EL (cell line): ENCODE measurements at regions not wholly inside any gene's neighbourhood (a gene's known extent, or its start where the extent isn't known, plus 50 kb on each side); places are given as distances from the start of the nearest gene placed in this dataset.

Experiments used
- DNase-seq: peaks from one replicate; pipeline ENCODE4 v3.0.0-alpha.2; 2016

GRCh38 chr14:61953602-61954001, 191.4 kb downstream of the SNAPC1 start:
- no peak for DNase-seq

DNA sequence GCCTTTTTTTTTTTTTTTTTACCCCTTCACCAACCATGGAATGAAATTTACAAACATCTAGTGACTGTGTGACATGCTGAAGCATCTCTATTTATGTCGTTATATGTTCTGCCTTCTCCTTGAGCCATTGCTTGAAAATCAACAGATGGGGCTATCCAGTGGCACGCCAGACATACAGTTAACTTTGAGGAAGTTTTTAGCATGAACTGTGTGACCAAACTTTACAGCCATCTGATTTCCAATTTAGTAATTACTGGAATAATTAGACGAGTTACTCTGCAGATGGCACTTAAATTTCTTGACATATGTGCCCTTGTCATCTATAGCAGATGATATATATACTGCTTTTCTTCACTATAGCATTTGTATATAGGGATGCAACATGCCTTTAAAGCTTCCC, 192.1 kb downstream of the SNAPC1 start:
- DNase-seq, result no peak

- DNase-seq, result no peak
Observed at GRCh38 chr14:61956517-61956916, 194.3 kb downstream of the SNAPC1 start.

DNA sequence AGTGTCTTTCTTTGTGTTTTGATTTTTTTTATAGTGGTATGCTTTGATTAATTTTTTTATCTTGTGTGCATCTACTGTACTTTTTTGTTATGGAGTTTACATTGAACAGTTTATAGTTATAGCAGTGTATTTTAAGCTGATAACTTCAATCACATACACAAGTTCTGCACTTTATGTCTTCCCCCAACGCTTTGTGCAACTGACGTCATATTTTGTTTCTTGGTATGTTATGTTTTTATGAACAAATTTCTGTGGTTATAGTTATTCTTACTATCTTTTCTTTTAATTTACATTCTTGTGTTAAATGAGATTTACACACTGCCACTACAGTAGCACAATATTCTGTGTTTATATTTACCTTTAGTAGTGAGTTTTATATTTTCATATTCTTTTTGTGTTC, 197.1 kb downstream of the SNAPC1 start:
- no peak for DNase-seq

DNA sequence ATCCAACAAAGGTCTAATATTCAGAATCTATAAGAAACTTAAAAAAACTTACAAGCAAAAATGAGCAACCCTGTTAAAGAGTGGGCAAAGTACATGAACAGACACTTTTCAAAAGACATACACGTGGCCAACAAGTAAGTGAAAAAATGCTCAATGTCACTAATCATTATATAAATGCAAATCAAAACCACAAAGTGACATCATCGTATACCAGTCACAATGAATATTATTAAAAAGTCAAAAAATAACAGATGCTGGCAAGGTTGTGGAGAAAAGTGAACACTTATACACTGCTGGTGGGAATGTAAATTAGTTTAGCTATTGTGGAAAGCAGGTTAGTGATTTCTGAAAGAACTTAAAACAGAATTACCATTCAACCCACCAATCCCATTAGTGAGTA, 199.1 kb downstream of the SNAPC1 start:
- DNase-seq, result no peak

DNA sequence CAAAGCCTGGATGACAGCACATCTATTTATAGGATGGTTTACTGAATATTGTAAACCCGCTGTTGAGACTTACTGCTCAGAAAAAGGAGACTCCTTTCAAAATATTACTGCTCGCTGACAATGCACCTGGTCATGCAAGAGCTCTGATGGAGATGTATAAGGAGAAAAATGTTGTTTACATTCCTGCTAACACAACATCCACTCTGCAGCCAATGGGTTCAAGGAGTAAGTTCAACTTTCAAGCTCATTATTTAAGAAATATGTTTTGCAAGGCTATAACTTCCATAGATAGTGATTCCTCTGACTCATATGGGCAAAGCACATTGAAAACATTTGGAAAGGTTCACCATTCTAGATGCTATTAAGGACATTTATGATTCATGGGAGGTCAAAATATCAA, 201.7 kb downstream of the SNAPC1 start:
- peak; percentile 40 for DNase-seq

GRCh38 chr14:61965030-61965745, 203.0 kb downstream of the SNAPC1 start:
- peak; percentile 89 for DNase-seq

- DNase-seq, result no peak
Observed at GRCh38 chr14:61968207-61968606, 206.0 kb downstream of the SNAPC1 start.

DNA sequence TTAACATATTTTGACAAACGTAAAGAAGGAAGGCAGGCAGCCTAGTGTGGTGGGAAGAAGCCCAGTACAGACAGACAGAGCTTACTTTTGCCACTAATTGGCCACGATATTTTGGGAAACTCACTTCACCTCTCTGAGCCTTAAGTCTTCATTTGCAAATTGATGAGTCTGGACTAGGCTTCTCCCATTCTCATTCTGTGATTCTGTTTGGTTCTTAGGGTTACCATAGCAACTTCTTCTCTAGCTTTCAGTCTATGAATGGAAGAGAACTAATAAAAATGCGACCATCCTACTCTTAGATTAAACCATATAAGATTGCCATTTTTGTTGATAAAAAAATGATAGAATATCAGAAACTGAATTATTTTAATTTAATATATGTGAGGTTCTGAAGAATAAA, 210.5 kb downstream of the SNAPC1 start:
- DNase-seq, result no peak

GRCh38 chr14:61973981-61974380, 211.8 kb downstream of the SNAPC1 start:
- DNase-seq, result peak; percentile 90

DNA sequence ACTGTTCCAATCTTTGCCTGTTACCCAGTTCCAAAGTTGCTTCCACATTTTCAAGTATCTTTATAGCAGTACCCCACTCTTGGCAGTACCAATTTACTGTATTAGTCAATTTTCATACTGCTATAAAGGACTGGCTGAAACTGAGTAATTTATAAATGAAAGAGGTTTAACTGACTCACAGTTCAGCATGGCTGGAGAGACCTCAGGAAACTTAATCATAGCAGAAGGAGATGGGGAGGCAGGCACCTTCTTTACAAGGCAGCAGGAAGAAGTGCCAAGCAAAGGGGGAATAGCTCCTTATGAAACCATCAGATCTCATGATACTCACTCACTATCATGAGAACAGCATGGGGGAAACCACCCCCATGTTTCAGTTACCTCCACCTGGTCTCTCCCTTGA, 215.0 kb downstream of the SNAPC1 start:
- DNase-seq, result peak; percentile 10

GRCh38 chr14:61988240-61988639, 226.0 kb downstream of the SNAPC1 start:
- DNase-seq, result no peak

- no peak for DNase-seq
Observed at GRCh38 chr14:61992139-61992538, 229.9 kb downstream of the SNAPC1 start.

- no peak for DNase-seq
Observed at GRCh38 chr14:61992926-61993325, 230.7 kb downstream of the SNAPC1 start.

DNA sequence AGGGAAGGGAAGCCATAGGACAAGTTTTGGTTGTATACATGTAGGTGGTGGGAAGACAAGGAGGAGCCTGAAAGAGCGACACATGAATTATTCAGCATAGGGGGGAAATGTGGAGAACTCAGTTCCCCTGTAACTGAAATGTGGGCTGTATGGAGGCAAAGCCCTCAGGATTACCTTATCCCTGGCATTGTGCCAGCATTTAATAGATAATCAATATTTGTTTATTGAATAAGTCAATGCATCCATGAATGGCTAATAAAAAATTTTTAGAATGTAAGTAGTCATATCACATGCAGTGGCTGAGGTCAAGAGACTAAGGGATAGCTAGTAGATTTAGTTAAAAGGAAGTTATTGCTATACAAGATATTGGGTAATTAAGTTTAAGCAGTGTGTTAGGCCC, 232.4 kb downstream of the SNAPC1 start:
- no peak for DNase-seq

DNA sequence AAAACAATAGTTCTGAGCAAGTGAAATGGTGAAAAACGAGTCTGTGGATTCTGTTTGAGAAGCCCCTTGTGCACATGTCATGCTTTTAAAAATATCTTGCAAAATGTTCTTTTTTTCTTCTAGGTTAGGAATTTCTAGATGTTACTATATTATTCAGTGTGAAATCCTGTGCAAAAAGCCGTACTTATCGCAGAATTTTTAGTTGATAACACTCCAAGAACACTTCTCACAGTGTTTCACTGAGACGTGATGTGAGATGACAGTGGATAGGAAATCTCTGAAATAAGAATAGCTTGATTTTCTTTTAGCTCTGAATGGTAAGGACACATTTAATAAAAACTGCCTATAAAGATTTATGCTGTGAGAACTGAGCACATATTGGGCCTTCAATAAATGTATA, 234.5 kb downstream of the SNAPC1 start:
- DNase-seq, result no peak

DNA sequence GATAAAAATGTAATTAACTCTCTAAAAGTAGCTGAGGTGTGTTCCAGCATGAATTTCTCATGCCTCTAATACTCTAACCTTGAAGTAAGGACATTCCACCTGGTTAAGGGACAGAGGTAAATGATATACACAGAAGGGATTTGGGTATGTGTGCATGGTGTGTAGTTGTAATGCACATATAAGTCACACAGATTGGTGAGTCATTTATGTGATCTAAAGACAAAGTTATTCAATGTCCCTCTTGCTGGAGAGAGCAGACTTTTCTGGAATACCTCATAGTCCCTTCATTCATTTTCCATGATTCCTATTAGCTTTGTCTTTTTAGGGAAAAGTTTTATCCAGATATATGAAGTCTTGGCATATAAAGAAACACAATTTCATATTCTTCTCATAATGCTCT, 234.9 kb downstream of the SNAPC1 start:
- DNase-seq, result no peak

- DNase-seq, result peak; percentile 10
Observed at GRCh38 chr14:62001963-62002362, 239.7 kb downstream of the SNAPC1 start.

- DNase-seq, result peak; percentile 32
Observed at GRCh38 chr14:62002642-62003041, 240.4 kb downstream of the SNAPC1 start.

- no peak for DNase-seq
Observed at GRCh38 chr14:62003701-62004100, 241.5 kb downstream of the SNAPC1 start.

DNA sequence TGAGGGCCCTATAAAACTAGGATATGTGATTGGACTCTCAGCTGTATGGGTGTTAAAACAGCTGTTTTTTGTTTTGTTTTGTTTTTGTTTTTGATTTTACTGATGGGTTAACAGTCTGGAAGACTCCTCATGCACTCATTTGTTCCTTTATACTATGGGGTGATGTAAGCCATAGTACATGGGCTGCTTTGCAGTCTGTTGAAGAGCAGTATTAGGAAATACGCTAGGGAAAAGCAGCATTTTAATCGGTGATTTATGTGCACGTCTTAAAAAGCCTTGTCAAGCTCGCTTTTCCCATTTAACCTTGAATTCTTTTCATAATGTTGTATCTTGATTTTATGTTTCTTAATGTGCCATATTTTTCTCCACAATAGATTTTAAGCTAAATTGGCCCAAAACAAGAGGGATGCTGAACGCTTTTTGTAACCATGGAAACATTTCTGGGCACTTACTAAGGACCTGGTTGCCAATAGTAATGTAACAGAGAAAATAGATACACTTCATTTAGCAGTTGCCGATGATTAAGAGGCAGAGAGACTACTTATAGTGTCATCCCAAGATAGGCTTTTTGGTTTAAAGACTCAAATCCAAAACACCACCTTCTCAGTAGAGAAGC, 244.0 kb downstream of the SNAPC1 start:
- DNase-seq, result no peak

DNA sequence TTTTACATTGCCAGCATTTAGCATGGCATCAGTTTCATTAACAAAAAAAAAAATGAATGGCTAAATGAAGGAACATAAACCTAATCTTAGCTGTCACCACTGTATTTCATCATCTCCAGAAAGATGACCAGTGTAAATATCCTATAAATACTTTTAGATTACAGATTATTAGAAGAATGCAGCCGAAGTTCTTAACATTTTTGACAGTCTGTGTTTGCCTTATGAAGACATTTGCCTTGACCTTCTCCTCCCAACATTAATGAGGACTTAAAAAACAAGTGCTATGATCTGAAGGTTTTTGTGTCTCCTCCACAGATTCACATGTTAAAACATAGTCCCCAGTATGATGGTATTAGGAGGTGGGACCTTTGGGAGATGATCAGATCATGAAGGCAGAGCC, 253.0 kb downstream of the SNAPC1 start:
- DNase-seq, result peak; percentile 60

DNA sequence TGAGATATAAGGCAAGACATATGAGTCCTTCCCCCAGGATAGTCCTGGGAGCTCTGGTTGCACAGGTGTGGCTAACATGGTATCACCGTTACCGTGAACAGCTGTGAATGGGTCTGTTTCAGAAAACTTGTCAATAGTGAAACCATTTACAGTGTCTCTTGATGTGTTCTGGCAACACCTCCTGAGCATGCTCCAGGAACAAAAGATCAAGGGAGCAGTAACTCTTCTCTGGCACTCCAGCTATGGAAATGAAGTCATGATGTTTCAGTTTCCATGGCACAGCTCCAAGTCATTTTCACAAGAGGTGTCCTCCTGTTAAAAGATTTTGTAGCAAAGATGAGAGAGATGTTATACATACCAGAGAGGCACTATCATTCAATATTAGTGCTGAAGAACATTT, 253.7 kb downstream of the SNAPC1 start:
- peak; percentile 75 for DNase-seq

DNA sequence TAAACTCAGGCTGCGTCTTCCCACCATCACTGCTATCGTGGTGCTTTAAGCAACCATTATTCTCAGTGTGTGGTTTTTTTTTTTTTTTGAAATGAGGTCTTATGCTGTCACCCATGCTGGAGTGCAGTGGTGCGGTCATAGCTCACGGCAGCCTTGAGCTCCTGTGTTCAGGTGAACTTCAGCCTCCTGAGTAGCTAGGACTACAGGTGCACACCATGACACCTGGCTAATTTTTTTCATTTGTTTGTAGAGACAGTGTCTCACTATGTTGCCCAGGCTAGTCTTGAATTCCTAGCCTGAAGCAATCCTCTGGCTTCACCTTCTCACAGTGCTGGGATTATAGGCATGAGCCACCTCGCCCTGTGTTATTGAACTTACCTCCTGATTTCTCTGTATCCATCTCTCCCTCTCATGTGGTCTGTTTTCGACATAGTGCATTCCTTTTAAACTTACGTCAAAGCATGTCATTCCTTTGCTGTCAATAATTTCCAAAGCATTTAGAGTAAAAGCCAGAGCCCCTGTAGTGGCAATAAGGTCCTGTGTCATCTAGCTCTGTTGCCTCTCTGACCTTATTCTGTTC, 255.5 kb downstream of the SNAPC1 start:
- no peak for DNase-seq

DNA sequence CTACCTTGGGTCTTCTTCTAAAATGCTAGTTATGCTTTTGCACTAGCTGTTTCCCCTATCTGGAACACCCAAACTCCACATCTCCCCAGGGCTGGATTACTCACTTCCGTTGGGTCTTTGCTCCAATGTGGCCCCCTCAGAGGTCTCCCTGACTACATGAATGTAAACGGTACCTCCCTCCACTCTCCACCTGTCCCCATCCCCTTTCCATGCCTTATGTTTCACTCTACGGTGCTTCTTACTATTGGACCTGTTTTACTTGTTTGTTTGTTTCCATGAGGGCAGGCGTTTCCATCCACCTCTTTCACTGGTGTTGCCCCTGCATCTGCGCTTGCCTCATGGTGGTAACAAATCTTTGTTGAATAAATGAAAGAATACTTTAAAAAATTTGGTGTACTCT, 256.4 kb downstream of the SNAPC1 start:
- DNase-seq, result no peak
